ENCODE measurements at regions not wholly inside any gene's neighbourhood (a gene's known extent, or its start where the extent isn't known, plus 50 kb on each side); places are given as distances from the start of the nearest gene placed in this dataset.

GRCh38 chr2:2648094-2648493, 317.0 kb upstream of the MYT1L start:
- no peak overlapping the region for H3K27ac ChIP-seq (ENCODE audit: control insufficient read depth, insufficient read depth)
- H3K4me3 ChIP-seq = no peak overlapping the region
- no peak overlapping the region for H3K4me2 ChIP-seq (ENCODE audit: control insufficient read depth, insufficient read depth)
- FAIRE-seq (no peak), DNase-seq (ENCODE audit: low read depth, low spot score) (no peak), ATAC-seq (no peak)
- no peak for TF ChIP-seq NRF1 (conservative IDR thresholded peaks at IDR 0.05; ENCODE audit: low read depth, low read length)
- TF ChIP-seq TCF7 (IDR thresholded peaks at IDR 0.05; ENCODE audit: borderline replicate concordance) = no peak
- no peak for TF ChIP-seq REST (IDR thresholded peaks at IDR 0.05; ENCODE audit: low read depth, low read length)
- TF ChIP-seq TCF12 (IDR thresholded peaks at IDR 0.05; ENCODE audit: low read depth, low read length) = no peak
- TF ChIP-seq POLR2AphosphoS2 (IDR thresholded peaks at IDR 0.05; ENCODE audit: low read depth, low read length) = no peak
- no peak for TF ChIP-seq KDM1A (IDR thresholded peaks at IDR 0.05; ENCODE audit: borderline replicate concordance)
- TF ChIP-seq SMAD1 (IDR thresholded peaks at IDR 0.05; ENCODE audit: low read depth, partially characterized antibody) = no peak
- TF ChIP-seq CREM (IDR thresholded peaks at IDR 0.05; ENCODE audit: low read depth) = no peak
- no peak for TF ChIP-seq NR2C1 (IDR thresholded peaks at IDR 0.05)
- TF ChIP-seq SMAD5 (IDR thresholded peaks at IDR 0.05; ENCODE audit: low read depth) = no peak
- no peak for TF ChIP-seq SIN3A (IDR thresholded peaks at IDR 0.05; ENCODE audit: low read depth, low read length)
- TF ChIP-seq BCLAF1 (IDR thresholded peaks at IDR 0.05) = no peak
- no peak for TF ChIP-seq BCL3 (IDR thresholded peaks at IDR 0.05; ENCODE audit: borderline replicate concordance, insufficient read depth, low read depth, low read length, poor library complexity, severe bottlenecking)
- H3K79me2 ChIP-seq (ENCODE audit: control insufficient read depth, insufficient read depth, low read length) = no peaks in the 10 kb centered on the region
- intact Hi-C loops (cut with micrococcal nuclease; ENCODE audit: unreplicated experiment) = no loop called here
- SMC1A ChIA-PET (ENCODE audit: uncharacterized antibody, unreplicated experiment) = no interaction called here
- H4K20me1 ChIP-seq (ENCODE audit: control insufficient read depth, insufficient read depth) = no peaks in the 10 kb centered on the region
- CTCF ChIA-PET = no interaction called here
- H3K27me3 ChIP-seq (replicated peaks in 1 of 2; ENCODE audit: control insufficient read depth in 2 of 2, insufficient read depth in 2 of 2, low read length in 1 of 2) = no peaks in the 10 kb centered on the region
- WGBS (ENCODE audit: insufficient coverage, insufficient replicate concordance, low lambda C conversion rate, missing lambda C conversion rate) = 45% methylated on average over 8 of the region's 8 CpGs
- RAD21 ChIA-PET (ENCODE audit: unreplicated experiment) = no interaction called here
- H3K36me3 ChIP-seq (ENCODE audit: control insufficient read depth in 2 of 2, insufficient read depth in 2 of 2, low read length in 1 of 2) = no peaks in the 10 kb centered on the region
- no peak overlapping the region for H3K9ac ChIP-seq (ENCODE audit: control insufficient read depth, insufficient read depth, low read length)
- H2AFZ ChIP-seq (ENCODE audit: control insufficient read depth, low read depth, low read length) = no peak overlapping the region
- BruUV-seq (replicated peaks) = no TSS peak
- POLR2A ChIA-PET = no interaction called here
- in situ Hi-C loops (cut with MboI) = no loop called here
- no peaks in the 10 kb centered on the region; the same call in 2 of the 3 replicates for H3K9me3 ChIP-seq (replicated peaks; ENCODE audit: control insufficient read depth, insufficient read depth, low read length)
- no peaks in the 10 kb centered on the region for H3K4me1 ChIP-seq (ENCODE audit: control insufficient read depth, insufficient read depth, low read length)

Data from GM12878 (cell line).